ENCODE measurements at regions not wholly inside any gene's neighbourhood (a gene's known extent, or its start where the extent isn't known, plus 50 kb on each side); places are given as distances from the start of the nearest gene placed in this dataset.

- DNase-seq (ENCODE audit: low spot score): no peak
Measured at GRCh38 chr16:73285436-73286201, 237.7 kb upstream of the ZFHX3 start.

GRCh38 chr16:73280388-73280787, 232.5 kb upstream of the ZFHX3 start:
- DNase-seq (ENCODE audit: low spot score): no peak

GRCh38 chr16:73279451-73279850, 231.5 kb upstream of the ZFHX3 start:
- DNase-seq (ENCODE audit: low spot score): no peak

- DNase-seq (ENCODE audit: low spot score): no peak
Measured at GRCh38 chr16:73277071-73277470, 229.1 kb upstream of the ZFHX3 start.

GRCh38 chr16:73275448-73275847, 227.5 kb upstream of the ZFHX3 start:
- DNase-seq (ENCODE audit: low spot score): no peak

- no peak for DNase-seq (ENCODE audit: low spot score)
Measured at GRCh38 chr16:73275024-73275423, 227.1 kb upstream of the ZFHX3 start.

GRCh38 chr16:73274140-73274539, 226.2 kb upstream of the ZFHX3 start:
- DNase-seq (ENCODE audit: low spot score): no peak

GRCh38 chr16:73268366-73268993, 220.6 kb upstream of the ZFHX3 start:
- no peak for DNase-seq (ENCODE audit: low spot score)

GRCh38 chr16:73265935-73266334, 218.0 kb upstream of the ZFHX3 start:
- DNase-seq (ENCODE audit: low spot score): no peak

- DNase-seq (ENCODE audit: low spot score): no peak
Measured at GRCh38 chr16:73265124-73265837, 217.4 kb upstream of the ZFHX3 start.

- no peak for DNase-seq (ENCODE audit: low spot score)
Measured at GRCh38 chr16:73262931-73263330, 215.0 kb upstream of the ZFHX3 start.

- DNase-seq (ENCODE audit: low spot score): no peak
Measured at GRCh38 chr16:73255031-73255430, 207.1 kb upstream of the ZFHX3 start.

- DNase-seq (ENCODE audit: low spot score): no peak
Measured at GRCh38 chr16:73253922-73254480, 206.1 kb upstream of the ZFHX3 start.

GRCh38 chr16:73252446-73252845, 204.5 kb upstream of the ZFHX3 start:
- DNase-seq (ENCODE audit: low spot score): no peak

GRCh38 chr16:73251608-73252007, 203.7 kb upstream of the ZFHX3 start:
- no peak for DNase-seq (ENCODE audit: low spot score)

- DNase-seq (ENCODE audit: low spot score): no peak
Measured at GRCh38 chr16:73248316-73248715, 200.4 kb upstream of the ZFHX3 start.

GRCh38 chr16:73240920-73241319, 193.0 kb upstream of the ZFHX3 start:
- no peak for DNase-seq (ENCODE audit: low spot score)

GRCh38 chr16:73237601-73238000, 189.7 kb upstream of the ZFHX3 start:
- no peak for DNase-seq (ENCODE audit: low spot score)

- DNase-seq (ENCODE audit: low spot score): no peak
Measured at GRCh38 chr16:73234496-73234895, 186.6 kb upstream of the ZFHX3 start.

GRCh38 chr16:73233846-73234424, 186.0 kb upstream of the ZFHX3 start:
- DNase-seq (ENCODE audit: low spot score): no peak

- no peak for DNase-seq (ENCODE audit: low spot score)
Measured at GRCh38 chr16:73233329-73233765, 185.4 kb upstream of the ZFHX3 start.
